GOT3 (cell line): ENCODE measurements at regions not wholly inside any gene's neighbourhood (a gene's known extent, or its start where the extent isn't known, plus 50 kb on each side); places are given as distances from the start of the nearest gene placed in this dataset.

Experiments
- DNase-seq: peaks from one replicate; lab custom pipeline; 2025; ENCODE audit warnings: mixed read lengths; lab: John Stamatoyannopoulos, UW

DNA sequence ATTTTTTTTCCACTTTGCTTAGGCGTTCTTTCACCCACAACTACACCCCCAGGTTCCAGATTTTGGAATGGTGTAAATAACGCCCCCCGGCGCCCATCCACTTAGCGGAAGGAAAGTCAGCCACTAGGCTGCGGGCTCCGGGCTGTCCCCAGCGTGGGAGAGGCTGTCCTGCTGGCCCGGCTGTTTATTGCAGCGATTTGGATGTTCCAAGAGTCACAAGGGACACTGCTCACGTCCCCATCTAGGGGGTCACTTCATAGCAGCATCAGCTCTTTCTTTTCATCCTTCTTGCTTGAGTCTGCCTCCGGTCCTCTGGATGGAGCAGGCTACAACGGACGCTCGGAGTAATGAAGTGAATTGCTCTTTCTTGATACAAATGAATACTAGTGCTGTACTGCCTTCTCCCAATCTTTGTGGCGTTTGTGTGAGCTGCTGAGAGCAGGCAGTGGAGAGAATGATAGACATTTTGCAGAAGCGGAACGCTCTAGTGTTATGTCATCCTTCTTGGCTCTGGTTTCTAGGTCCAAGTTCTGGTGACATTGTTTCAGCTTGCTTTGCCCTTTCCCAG lies 50.7 kb upstream of the PAIP2B start:
- DNase-seq = no peak

DNA sequence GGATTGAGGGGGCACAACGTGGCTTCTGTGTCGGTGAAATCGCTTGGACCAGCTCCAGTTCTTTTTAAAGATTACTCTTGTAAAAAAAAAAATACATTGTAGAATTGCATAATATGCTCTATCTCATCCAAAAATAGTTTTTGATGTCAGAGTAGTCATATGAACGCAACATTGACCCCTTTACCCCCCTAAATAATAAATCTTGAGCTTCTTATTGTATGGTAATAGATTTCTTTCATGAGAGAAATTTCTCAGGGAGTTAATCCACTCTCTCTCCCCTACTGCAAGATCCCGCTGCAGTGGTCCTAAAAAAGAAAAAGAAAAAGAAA lies 50.2 kb upstream of the PAIP2B start:
- DNase-seq = no peak

DNA sequence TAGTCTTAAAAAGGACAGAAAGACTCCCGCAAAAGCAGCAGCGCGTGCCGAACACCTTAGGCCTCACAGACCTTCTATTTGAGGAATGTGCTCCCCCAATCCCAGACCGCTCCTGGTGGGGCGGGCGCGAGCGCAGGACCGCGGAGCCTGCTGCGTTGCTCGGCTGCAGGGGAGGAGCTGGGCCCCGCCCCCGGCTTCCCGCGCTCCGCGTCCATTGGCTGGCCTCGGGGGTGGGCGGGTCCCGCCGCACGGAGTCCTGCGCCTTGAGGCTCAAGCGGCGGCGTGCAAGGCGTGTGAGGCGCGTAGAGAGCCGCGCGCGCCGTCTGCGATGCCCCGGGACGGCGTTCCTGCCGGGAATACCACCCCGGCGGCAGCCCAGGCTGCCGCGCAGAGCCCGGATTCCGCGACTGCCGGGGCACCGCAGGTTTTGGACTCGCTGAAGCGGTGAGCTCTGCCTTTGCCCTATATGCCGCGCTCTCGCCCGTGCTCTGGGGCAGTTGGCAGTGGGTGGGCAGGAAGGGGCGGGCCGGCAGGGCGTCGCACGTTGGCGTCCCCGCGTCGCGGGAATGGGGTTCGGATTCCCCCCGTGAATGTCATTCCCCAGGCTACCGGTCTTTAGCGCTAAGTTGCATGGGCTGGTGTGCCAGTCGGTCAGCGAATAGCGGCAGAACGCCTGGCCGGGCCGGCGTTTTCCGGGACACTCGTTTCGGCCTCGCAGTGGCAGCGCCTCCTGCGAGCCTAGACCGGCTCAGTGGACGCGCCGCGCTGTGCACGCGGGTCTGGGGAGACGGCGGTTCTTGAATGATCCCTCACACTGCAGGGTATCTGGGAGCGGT lies 49.6 kb upstream of the PAIP2B start:
- DNase-seq = peak; percentile 61
